Spleen (tissue), 7 donors: ENCODE measurements at regions not wholly inside any gene's neighbourhood (a gene's known extent, or its start where the extent isn't known, plus 50 kb on each side); places are given as distances from the start of the nearest gene placed in this dataset.

Experiments used
- POLR2A ChIP-seq, 3 donors: fragments of 450-650 bp; IDR thresholded peaks; one replicate each; pipeline ENCODE4 v1.5.1; 2017; ENCODE audit warnings: antibody characterized with exemption in 3 of 3, mild to moderate bottlenecking in 1 of 3
- POLR2AphosphoS5 ChIP-seq, 3 donors: sonication (generic); formaldehyde crosslinking; IDR thresholded peaks; one replicate each; pipeline ENCODE4 v1.5.1; 2017; ENCODE audit warnings: antibody characterized with exemption in 3 of 3
- TF ChIP-seq, protein P1 (sequence below), 11 experiments: fragments of 200-600 bp in 7 of 11; fragments of 450-650 bp in 4 of 11; sonication (generic) in 4 of 11; IDR thresholded peaks in 8 of 11; conservative IDR thresholded peaks in 3 of 11; 1 replicate in 7 of 11; 2 replicates in 4 of 11; pipeline versions ENCODE4 v1.4.0 to v1.8.0; 2016 to 2021; ENCODE audit warnings: antibody characterized with exemption in 11 of 11, inconsistent platforms in 4 of 11, mild to moderate bottlenecking in 1 of 11
- donor health status: DM: no; HTN: no; CAD: no; lungs with moderate emphysema.
- donor health status: DM: no; HTN: no; CAD: no.
- donor health status: DM: no; HTN: no; CAD: no.

GRCh38 chr11:81337756-81338155 is 1395.9 kb downstream of the FAM181B start:
- no peak for TF ChIP-seq POLR2A (IDR thresholded peaks at IDR 0.05)
- TF ChIP-seq, protein P1, sequence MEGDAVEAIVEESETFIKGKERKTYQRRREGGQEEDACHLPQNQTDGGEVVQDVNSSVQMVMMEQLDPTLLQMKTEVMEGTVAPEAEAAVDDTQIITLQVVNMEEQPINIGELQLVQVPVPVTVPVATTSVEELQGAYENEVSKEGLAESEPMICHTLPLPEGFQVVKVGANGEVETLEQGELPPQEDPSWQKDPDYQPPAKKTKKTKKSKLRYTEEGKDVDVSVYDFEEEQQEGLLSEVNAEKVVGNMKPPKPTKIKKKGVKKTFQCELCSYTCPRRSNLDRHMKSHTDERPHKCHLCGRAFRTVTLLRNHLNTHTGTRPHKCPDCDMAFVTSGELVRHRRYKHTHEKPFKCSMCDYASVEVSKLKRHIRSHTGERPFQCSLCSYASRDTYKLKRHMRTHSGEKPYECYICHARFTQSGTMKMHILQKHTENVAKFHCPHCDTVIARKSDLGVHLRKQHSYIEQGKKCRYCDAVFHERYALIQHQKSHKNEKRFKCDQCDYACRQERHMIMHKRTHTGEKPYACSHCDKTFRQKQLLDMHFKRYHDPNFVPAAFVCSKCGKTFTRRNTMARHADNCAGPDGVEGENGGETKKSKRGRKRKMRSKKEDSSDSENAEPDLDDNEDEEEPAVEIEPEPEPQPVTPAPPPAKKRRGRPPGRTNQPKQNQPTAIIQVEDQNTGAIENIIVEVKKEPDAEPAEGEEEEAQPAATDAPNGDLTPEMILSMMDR (IDR thresholded peaks at IDR 0.05 in 8 of 11, conservative IDR thresholded peaks at IDR 0.05 in 3 of 11) = no peak
- no peak for TF ChIP-seq POLR2AphosphoS5 (IDR thresholded peaks at IDR 0.05)
